ENCODE measurements at regions not wholly inside any gene's neighbourhood (a gene's known extent, or its start where the extent isn't known, plus 50 kb on each side); places are given as distances from the start of the nearest gene placed in this dataset.

DNA sequence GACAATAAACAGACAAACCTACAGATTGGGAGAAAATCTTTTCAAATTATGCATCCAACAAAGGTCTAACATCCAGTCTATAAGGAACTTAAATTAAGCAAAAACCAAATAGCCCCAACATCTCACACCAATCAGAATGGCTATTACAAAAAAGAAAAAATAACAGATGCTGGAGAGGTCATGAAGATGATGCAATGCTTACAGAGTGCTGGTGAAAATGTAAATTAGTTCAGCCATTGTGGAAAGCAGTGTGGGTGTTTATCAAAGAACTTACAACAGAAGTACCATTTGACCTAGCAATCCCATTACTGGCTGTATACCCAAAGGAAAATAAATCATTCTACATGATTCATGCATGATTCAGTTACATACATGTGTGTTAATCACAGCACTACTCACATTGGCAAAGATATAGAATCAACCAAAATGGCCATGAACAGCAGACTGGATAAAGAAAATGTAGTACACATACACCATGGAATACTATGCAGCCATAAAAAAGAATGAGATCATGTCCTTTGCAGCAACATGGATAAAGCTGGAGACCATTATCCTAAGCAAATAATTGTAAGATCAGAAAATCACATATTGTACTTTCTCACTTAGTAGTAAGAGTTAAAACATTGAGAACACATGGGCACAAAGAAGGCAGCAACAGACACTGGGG, 223.9 kb upstream of the WSB1 start:
- TF ChIP-seq POLR2A (IDR thresholded peaks at IDR 0.05) (no peak), EP300 (IDR thresholded peaks at IDR 0.05) (no peak)

Measured in sigmoid colon (tissue), 4 donors.